Right lobe of liver (tissue), 4 donors: ENCODE measurements at regions not wholly inside any gene's neighbourhood (a gene's known extent, or its start where the extent isn't known, plus 50 kb on each side); places are given as distances from the start of the nearest gene placed in this dataset.

Experiments
- POLR2A ChIP-seq: fragments of 450-650 bp; IDR thresholded peaks from one replicate; pipeline ENCODE4 v1.6.1; 2017; ENCODE audit warnings: antibody characterized with exemption, mild to moderate bottlenecking
- TF ChIP-seq, protein P1 (sequence below), 4 donors: fragments of 200-600 bp in 3 of 4; fragments of 450-650 bp in 1 of 4; IDR thresholded peaks; one replicate each; pipeline versions ENCODE4 v1.5.1 to v1.8.0; 2016 to 2022; ENCODE audit warnings: antibody characterized with exemption in 4 of 4, mild to moderate bottlenecking in 2 of 4
- donor health status: DM: no; HTN: no; CAD: no.
- donor health status: DM: no; HTN: no; CAD: no.
- donor health status: DM: no; HTN: yes; CAD: no.

DNA sequence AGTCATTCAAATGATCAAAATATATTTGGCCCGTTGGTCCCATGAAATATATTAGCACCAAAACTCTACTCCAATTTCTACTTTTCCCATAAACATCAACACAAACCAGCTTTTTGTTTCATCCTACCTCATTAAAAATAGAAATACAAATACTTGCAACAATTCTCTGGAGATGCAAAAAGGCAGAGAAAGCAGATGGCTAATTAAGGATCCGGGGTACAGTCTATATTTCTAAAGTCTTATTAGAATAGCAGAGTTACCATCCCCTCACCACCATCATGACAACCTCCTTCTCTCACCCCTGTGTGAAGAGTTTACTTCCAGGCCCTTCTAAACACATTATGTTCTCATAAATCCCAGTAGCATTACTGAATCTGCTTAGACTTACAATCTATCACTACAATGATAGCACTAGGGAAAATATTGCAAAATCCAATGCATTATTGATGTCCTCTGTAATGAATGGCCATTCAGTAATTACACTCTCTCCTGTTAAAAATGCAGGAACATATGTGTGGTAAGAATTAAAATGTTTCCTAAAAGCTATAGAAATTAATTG lies 133.8 kb downstream of the HHIPL2 start:
- TF ChIP-seq, protein P1, sequence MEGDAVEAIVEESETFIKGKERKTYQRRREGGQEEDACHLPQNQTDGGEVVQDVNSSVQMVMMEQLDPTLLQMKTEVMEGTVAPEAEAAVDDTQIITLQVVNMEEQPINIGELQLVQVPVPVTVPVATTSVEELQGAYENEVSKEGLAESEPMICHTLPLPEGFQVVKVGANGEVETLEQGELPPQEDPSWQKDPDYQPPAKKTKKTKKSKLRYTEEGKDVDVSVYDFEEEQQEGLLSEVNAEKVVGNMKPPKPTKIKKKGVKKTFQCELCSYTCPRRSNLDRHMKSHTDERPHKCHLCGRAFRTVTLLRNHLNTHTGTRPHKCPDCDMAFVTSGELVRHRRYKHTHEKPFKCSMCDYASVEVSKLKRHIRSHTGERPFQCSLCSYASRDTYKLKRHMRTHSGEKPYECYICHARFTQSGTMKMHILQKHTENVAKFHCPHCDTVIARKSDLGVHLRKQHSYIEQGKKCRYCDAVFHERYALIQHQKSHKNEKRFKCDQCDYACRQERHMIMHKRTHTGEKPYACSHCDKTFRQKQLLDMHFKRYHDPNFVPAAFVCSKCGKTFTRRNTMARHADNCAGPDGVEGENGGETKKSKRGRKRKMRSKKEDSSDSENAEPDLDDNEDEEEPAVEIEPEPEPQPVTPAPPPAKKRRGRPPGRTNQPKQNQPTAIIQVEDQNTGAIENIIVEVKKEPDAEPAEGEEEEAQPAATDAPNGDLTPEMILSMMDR (IDR thresholded peaks at IDR 0.05), result no peak
- TF ChIP-seq POLR2A, result no peak
